Astrocyte (in vitro differentiated cells and primary cell): ENCODE measurements at regions not wholly inside any gene's neighbourhood (a gene's known extent, or its start where the extent isn't known, plus 50 kb on each side); places are given as distances from the start of the nearest gene placed in this dataset.
"Not testable (repeated sequence)": the region's sequence is repeated elsewhere in the genome, so short reads cannot be mapped to it uniquely, and the experiment has no call there.

Experiments
- CTCF ChIP-seq: IDR thresholded peaks from 2 replicates; pipeline ENCODE4 v1.5.1; 2011; ENCODE audit warnings: low read depth, mild to moderate bottlenecking, inconsistent platforms, low read length, moderate library complexity; ENCODE audit not compliant: insufficient read depth
- EZH2 ChIP-seq: IDR thresholded peaks from 2 replicates; pipeline ENCODE4 v1.6.1; 2012; ENCODE audit warnings: mild to moderate bottlenecking, low read length, inconsistent platforms; ENCODE audit not compliant: insufficient read depth

GRCh38 chr15:84477550-84477949 lies 123.3 kb upstream of the ZSCAN2 start:
- TF ChIP-seq CTCF, EZH2: not testable (repeated sequence)
